GM12873 (cell line): ENCODE measurements at regions not wholly inside any gene's neighbourhood (a gene's known extent, or its start where the extent isn't known, plus 50 kb on each side); places are given as distances from the start of the nearest gene placed in this dataset.

ENCODE experiments used
- TF ChIP-seq, protein P1 (sequence below): IDR thresholded peaks from 2 replicates; pipeline ENCODE4 v1.5.1; 2012; ENCODE audit warnings: low read depth, mild to moderate bottlenecking, moderate library complexity, low read length, control low read depth; ENCODE audit not compliant: insufficient read depth; ENCODE audit errors: missing control alignments

DNA sequence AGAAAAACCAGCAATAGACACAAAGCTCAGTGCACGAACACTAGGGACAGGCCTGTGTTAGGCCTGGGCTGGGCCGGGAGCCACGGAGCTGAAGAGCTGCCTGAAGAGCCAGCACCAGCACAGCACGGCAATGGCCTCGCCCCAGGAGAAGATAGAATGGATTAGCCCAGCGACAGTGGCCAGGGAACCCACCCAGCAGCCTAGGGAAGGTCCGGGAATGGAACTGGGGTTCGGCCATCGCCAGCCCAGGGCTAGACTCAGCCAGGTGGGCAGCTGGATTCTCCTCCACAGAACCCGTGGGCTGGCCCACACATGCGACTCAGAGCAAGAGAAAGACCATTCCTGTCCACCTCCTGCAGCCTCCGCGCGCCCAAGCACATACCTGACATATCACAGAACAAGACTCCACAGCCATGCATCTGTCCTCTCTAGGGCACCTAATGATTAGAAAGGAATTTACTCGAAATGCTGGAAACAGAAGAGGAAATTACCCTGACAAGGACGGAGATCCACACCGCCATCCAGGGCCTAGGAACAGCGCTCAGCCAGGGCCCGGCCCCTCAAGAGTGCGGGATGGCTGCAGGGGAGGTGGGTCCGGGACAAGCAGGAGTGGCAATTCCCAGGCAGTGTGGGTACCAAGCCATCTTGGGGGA, 82.8 kb downstream of the TMEM18 start:
- TF ChIP-seq, protein P1, sequence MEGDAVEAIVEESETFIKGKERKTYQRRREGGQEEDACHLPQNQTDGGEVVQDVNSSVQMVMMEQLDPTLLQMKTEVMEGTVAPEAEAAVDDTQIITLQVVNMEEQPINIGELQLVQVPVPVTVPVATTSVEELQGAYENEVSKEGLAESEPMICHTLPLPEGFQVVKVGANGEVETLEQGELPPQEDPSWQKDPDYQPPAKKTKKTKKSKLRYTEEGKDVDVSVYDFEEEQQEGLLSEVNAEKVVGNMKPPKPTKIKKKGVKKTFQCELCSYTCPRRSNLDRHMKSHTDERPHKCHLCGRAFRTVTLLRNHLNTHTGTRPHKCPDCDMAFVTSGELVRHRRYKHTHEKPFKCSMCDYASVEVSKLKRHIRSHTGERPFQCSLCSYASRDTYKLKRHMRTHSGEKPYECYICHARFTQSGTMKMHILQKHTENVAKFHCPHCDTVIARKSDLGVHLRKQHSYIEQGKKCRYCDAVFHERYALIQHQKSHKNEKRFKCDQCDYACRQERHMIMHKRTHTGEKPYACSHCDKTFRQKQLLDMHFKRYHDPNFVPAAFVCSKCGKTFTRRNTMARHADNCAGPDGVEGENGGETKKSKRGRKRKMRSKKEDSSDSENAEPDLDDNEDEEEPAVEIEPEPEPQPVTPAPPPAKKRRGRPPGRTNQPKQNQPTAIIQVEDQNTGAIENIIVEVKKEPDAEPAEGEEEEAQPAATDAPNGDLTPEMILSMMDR: no peak

DNA sequence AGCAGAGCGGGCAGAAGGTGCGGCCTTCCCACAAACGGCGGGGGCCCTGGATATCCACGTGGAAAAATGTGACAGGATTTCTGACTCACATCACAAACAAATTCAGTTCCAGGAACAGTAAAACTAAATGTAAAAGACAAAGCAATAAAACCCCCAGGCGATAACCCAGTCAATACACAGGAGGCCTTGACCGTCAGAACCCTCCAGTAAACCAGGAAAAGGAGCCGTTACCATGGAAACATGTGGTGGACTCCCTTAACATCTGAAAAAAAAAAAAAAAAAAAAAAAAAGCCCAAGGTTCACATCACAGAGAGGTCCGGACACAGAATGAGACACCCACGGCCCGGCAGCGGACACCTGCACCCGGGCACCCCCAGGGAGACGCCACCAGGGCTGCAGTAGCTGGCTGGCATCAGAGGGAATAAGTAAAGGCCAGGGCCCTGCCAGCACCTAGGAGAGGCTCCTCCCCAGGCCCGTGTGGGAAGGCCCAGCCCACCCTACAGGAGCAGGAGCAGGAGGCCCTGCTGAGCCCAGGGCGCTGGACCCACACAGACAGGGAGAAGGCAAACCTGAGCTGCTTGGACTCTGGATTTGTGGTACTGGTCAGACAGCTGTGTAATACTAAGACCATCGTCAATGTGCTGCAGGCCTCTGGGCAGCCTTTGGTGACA, 83.7 kb downstream of the TMEM18 start:
- TF ChIP-seq, protein P1: no peak

DNA sequence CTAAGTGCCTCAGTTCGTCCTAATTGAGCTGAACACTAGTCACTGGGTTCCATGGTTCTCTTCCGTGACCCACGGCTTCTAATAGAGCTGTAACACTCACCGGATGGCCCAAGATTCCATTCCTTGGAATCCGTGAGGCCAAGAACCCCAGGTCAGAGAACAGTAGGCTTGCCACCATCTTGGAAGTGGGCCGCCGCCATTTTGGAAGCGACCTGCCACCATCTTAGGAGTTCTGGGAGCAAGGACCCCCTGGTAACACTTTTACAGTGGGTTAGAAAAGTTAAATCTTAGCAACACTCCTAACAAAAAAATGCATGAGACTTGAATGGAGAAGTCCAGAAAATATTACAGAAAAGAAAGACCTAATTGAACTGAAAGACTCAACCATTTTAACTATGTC, 84.5 kb downstream of the TMEM18 start:
- TF ChIP-seq, protein P1: no peak

DNA sequence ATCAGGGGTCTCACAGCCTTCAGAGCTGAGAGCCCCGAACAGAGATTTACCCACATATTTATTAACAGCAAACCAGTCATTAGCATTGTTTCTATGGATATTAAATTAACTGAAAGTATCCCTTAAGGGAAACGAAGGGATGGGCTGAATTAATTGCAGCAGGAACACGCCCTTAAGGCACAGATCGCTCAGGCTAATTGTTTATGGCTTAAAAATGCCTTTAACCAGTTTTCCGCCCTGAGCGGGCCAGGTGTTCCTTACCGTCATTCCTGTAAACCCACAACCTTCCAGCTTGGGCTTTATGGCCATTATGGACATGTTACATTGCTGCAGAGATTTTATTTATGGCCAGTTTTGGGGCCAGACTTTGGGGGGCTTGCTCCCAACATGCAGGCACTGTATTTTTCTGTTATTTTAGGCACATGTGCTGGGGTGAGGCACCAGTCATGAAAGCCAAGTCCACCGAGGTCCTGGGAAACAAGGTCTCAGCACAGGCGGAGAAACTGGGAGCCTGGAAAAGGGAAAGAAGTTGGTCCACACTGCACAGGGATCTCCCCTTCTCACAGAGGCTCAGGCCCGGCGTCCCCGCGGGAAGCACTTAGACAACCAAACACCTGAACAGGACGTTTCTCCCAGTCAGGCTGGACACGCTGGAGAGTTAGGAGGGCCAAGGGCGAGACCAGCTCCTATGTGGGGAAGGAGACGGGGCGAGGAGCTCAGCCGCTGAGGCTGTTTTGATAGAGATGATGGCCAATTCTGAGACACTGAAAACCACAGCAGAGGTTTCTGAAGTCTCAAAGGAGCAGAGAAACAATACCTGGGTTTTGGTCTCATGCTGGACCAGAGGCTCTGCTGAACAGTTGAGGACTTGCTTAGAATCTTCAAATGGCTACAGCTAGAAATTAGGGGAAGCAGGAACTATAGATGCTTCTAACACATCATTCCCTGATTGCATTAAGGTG, 86.7 kb downstream of the TMEM18 start:
- TF ChIP-seq, protein P1: no peak

DNA sequence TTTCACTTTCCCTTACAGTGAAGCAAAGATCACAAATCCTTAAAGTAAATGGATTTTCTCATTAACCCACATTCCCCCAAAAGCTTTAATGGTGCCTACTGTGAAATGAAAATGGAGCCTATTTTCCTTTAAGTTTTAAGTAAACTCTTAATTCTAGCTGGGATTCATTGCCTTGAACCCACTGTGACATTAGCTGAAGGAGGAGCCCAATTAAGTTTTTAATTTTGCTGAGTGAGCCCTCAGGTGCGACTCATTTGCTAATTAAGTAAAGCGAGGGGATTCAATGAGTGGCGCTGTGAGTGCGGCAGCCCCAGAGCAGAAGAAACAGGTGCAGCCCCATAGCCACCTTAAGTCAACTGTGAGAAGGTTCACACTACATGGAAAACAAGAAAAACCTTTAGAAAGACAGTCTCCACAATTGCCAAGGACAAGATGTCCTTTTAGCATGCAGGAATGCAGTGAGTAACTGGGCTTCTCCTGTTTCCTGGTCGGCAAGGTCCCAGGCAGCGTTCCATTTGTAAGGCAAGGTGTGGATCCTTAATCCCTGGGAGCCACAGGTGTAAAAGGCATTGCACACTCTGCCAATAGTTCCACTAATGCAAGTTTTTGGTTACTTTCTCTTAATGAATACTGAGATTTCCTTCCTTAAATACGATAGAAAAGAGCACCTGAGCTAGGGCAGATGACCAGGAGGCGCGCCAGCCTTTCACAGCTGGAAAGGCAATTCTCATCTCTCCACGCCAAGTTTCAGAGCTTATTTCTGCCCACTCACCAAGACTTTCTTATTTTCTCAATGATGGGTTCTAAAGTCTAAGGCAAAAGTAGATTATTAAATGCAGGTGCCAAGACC, 87.7 kb downstream of the TMEM18 start:
- TF ChIP-seq, protein P1: no peak

DNA sequence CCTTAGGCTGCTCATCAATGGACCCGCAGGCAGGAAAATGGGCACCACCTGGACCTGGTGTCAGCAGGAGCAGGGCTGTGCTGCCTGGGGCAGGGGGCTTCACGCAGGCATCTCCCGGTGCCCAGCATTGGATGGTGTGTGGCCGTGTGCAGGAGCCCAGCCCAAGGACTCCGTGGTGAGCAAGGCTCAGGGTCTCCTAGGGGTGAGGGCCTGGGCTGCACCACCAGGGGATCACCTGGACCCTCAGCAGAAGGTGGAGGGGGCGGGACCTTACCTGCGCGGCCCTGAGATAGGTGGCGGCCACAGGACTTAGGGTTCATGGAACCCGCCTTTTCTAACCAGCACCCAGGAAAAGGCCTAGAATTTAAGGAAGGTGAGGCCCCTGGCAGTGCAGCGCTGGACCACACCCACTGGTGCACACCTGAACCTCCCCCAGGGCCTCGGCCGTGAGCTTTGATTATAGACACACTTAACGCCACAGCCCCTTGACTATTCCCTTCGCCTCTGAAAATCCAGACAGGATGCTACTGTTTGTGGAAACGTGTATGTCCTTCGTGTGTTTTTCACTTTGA, 89.0 kb downstream of the TMEM18 start:
- TF ChIP-seq, protein P1: no peak
